ENCODE measurements at regions not wholly inside any gene's neighbourhood (a gene's known extent, or its start where the extent isn't known, plus 50 kb on each side); places are given as distances from the start of the nearest gene placed in this dataset.

DNA sequence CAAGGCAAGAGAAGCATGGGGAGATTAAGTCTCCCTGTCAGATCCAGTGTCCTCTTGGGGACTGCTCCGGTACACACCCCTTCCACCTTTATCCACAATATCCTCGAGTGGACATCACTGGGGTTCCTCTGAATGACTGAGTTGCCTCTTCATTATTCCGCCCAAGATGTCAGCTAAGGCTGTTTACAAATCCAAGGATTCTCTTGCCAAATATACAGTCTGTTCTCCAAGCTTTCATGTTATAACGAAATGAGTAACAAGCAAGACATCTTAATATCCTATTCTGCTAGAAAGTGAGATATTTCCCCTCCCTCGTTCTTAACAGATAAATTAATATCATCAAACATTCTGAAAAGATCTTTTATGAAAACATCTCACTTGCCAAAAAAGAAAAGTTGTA, 314.1 kb upstream of the IRX5 start:
- H3K4me3 ChIP-seq (ENCODE audit: low read depth, low read length) = no peak overlapping the region
- DNase-seq (ENCODE audit: low read depth) = no peak
- TF ChIP-seq, protein P1, sequence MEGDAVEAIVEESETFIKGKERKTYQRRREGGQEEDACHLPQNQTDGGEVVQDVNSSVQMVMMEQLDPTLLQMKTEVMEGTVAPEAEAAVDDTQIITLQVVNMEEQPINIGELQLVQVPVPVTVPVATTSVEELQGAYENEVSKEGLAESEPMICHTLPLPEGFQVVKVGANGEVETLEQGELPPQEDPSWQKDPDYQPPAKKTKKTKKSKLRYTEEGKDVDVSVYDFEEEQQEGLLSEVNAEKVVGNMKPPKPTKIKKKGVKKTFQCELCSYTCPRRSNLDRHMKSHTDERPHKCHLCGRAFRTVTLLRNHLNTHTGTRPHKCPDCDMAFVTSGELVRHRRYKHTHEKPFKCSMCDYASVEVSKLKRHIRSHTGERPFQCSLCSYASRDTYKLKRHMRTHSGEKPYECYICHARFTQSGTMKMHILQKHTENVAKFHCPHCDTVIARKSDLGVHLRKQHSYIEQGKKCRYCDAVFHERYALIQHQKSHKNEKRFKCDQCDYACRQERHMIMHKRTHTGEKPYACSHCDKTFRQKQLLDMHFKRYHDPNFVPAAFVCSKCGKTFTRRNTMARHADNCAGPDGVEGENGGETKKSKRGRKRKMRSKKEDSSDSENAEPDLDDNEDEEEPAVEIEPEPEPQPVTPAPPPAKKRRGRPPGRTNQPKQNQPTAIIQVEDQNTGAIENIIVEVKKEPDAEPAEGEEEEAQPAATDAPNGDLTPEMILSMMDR (IDR thresholded peaks at IDR 0.05; ENCODE audit: control insufficient read depth, extremely low read depth, insufficient read depth) = no peak

DNA sequence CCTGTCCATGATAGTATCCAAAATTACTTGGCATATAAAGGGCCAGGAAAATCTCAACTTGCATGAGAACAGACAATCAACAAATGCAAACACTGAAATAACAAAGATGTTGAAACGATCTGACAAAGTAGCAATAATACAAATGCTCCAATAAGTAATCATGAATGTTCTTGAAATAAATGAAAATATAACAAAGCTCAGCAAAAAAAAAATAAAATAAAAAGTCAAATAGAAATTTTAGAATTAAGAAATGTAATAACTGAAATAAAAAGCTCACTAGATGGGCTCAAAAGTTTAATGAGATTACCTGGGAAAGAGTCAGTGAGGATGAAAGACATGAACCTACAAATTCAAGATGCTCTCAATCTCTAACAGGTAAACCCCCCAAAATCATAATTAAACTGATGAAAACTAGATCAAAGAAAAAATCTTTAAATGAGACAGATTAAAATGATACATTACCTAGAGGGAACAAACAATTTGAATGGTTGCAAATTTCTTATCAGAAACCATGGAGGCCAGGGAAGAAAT, 319.0 kb upstream of the IRX3 start:
- no peak for DNase-seq (ENCODE audit: low read depth)
- no peak overlapping the region for H3K4me3 ChIP-seq (ENCODE audit: low read depth, low read length)
- TF ChIP-seq, protein P1 (IDR thresholded peaks at IDR 0.05; ENCODE audit: control insufficient read depth, extremely low read depth, insufficient read depth) = no peak

DNA sequence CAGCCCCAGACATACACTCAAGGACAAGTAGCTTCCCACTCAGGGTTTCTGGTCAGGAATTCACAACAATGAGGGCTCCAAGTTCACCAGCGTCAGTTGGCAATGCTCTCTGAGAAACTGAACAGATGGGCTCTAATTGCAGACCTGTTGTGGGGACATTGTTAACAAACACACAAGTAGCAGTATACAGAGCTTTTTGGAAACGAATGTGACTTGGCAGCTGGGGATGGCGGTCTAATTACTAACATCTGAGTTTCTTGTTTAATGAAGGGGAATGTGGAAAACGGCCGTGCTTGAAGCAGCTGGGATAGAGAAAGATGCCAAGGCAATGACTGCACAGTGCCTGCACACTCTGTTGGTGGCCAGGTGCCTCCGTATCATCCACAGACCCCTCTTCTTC, 316.1 kb upstream of the IRX3 start:
- TF ChIP-seq, protein P1 (IDR thresholded peaks at IDR 0.05; ENCODE audit: control insufficient read depth, extremely low read depth, insufficient read depth) = no peak
- DNase-seq (ENCODE audit: low read depth) = no peak
- H3K4me3 ChIP-seq (ENCODE audit: low read depth, low read length) = no peak overlapping the region

DNA sequence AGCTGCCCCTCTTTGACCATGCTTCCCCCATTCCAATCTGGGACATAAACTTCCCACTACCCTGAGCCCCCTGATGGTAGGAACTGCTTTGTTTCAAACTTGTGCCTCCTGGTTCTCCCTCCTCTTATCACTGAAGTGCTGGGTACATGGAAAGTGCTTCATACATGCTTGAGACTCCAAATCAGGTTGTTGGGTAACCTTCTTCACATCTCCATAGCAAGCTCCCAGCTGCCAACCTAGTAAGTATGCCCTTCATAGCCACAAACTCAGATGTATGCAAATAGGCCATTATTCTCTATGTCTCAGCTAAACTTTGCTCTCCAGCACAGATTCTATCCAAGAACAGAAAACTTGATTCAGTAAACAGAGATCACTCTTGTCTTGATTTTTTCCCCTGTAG, 310.6 kb upstream of the IRX3 start:
- no peak for DNase-seq (ENCODE audit: low read depth)
- H3K4me3 ChIP-seq (ENCODE audit: low read depth, low read length) = no peak overlapping the region
- TF ChIP-seq, protein P1 (IDR thresholded peaks at IDR 0.05; ENCODE audit: control insufficient read depth, extremely low read depth, insufficient read depth) = no peak

GRCh38 chr16:54595621-54596020, 309.0 kb upstream of the IRX3 start:
- TF ChIP-seq, protein P1 (IDR thresholded peaks at IDR 0.05; ENCODE audit: control insufficient read depth, extremely low read depth, insufficient read depth) = no peak
- no peak for DNase-seq (ENCODE audit: low read depth)
- no peak overlapping the region for H3K4me3 ChIP-seq (ENCODE audit: low read depth, low read length)

- TF ChIP-seq, protein P1 (IDR thresholded peaks at IDR 0.05; ENCODE audit: control insufficient read depth, extremely low read depth, insufficient read depth) = no peak
- DNase-seq (ENCODE audit: low read depth) = no peak
- no peak overlapping the region for H3K4me3 ChIP-seq (ENCODE audit: low read depth, low read length)
Measured at GRCh38 chr16:54594601-54595391, 308.2 kb upstream of the IRX3 start.

All from LNCaP clone FGC (cell line).